CD14-positive monocyte (primary cell): ENCODE measurements at regions not wholly inside any gene's neighbourhood (a gene's known extent, or its start where the extent isn't known, plus 50 kb on each side); places are given as distances from the start of the nearest gene placed in this dataset.

Experiments used
- DNase-seq, 3 donors: peaks; one replicate each; pipeline ENCODE4 v3.0.0-alpha.2; 2011 to 2022
- H2AFZ ChIP-seq: 2 replicates; pipeline ENCODE4 v1.6.0; 2012; ENCODE audit warnings: mild to moderate bottlenecking, low read depth, low read length, inconsistent platforms; ENCODE audit not compliant: insufficient read depth, poor library complexity, severe bottlenecking
- H3K27ac ChIP-seq, 2 donors: 1 replicate in 1 of 2; 2 replicates in 1 of 2; pipeline ENCODE4 v1.5.1; 2012 to 2013; ENCODE audit warnings: low read length in 2 of 2, control low read depth in 1 of 2, inconsistent platforms in 1 of 2, low read depth in 1 of 2, mild to moderate bottlenecking in 1 of 2
- H3K27me3 ChIP-seq, 2 donors: one replicate each; pipeline versions ENCODE4 v1.6.0 to v1.6.1; 2011 to 2013; ENCODE audit warnings: low read length in 2 of 2; ENCODE audit not compliant: control insufficient read depth in 2 of 2, insufficient read depth in 2 of 2
- H3K36me3 ChIP-seq, 2 donors: replicated peaks in 1 of 2; 1 replicate in 1 of 2; 2 replicates in 1 of 2; pipeline versions ENCODE4 v1.5.1 to v1.6.1; 2012 to 2013; ENCODE audit warnings: low read length in 2 of 2, control low read depth in 1 of 2, inconsistent platforms in 1 of 2, mild to moderate bottlenecking in 1 of 2; ENCODE audit not compliant: insufficient read depth in 2 of 2, control insufficient read depth in 1 of 2
- H3K4me1 ChIP-seq, 2 donors: 1 replicate in 1 of 2; 2 replicates in 1 of 2; pipeline versions ENCODE4 v1.5.1 to v1.6.1; 2012 to 2013; ENCODE audit warnings: low read length in 2 of 2, control low read depth in 1 of 2, inconsistent platforms in 1 of 2, mild to moderate bottlenecking in 1 of 2, moderate library complexity in 1 of 2; ENCODE audit not compliant: insufficient read depth in 2 of 2, control insufficient read depth in 1 of 2
- H3K4me2 ChIP-seq: replicated peaks from 2 replicates; pipeline ENCODE3; 2012; ENCODE audit warnings: low read length, moderate library complexity, mild to moderate bottlenecking; ENCODE audit not compliant: poor library complexity, severe bottlenecking; ENCODE audit errors: extremely low read depth
- H3K4me3 ChIP-seq, 3 experiments: fragments of 200-600 bp in 1 of 3; sonication (generic) in 1 of 3; replicated peaks in 1 of 3; 1 replicate in 2 of 3; 2 replicates in 1 of 3; pipeline ENCODE4 v1.5.1; 2011 to 2013; ENCODE audit warnings: low read length in 3 of 3, mild to moderate bottlenecking in 3 of 3, control low read depth in 2 of 3, low read depth in 2 of 3, inconsistent platforms in 1 of 3, moderate library complexity in 1 of 3
- H3K79me2 ChIP-seq: 2 replicates; pipeline ENCODE4 v1.6.0; 2012; ENCODE audit warnings: mild to moderate bottlenecking, control low read depth, inconsistent platforms, low read length, moderate library complexity; ENCODE audit not compliant: insufficient read depth
- H3K9ac ChIP-seq: 2 replicates; pipeline ENCODE4 v1.6.0; 2017; ENCODE audit warnings: low read length, mild to moderate bottlenecking; ENCODE audit not compliant: insufficient read depth, poor library complexity, severe bottlenecking
- H3K9me3 ChIP-seq, 2 donors: replicated peaks in 1 of 2; 1 replicate in 1 of 2; 2 replicates in 1 of 2; pipeline versions ENCODE4 v1.5.1 to v1.6.1; 2012 to 2013; ENCODE audit warnings: low read length in 2 of 2, control low read depth in 1 of 2; ENCODE audit not compliant: control insufficient read depth in 1 of 2, insufficient read depth in 1 of 2
- H4K20me1 ChIP-seq: 2 replicates; pipeline ENCODE4 v1.6.0; 2012; ENCODE audit warnings: mild to moderate bottlenecking, low read length, control low read depth, moderate library complexity; ENCODE audit not compliant: insufficient read depth
- H3K27ac Mint-ChIP-seq, 7 donors: one replicate each; pipeline ENCODE4 v1.8.0; 2020; ENCODE audit warnings: mild to moderate bottlenecking in 7 of 7, mixed read lengths in 7 of 7, moderate library complexity in 6 of 7, inconsistent platforms in 2 of 7
- H3K27me3 Mint-ChIP-seq, 3 donors: one replicate each; pipeline ENCODE4 v1.8.0; 2021 to 2022; ENCODE audit warnings: low read depth in 3 of 3, mild to moderate bottlenecking in 3 of 3, mixed read lengths in 3 of 3, moderate library complexity in 3 of 3, inconsistent platforms in 1 of 3
- H3K36me3 Mint-ChIP-seq, 2 donors: one replicate each; pipeline ENCODE4 v1.8.0; 2020; ENCODE audit warnings: mixed read lengths in 2 of 2, inconsistent platforms in 1 of 2, mild to moderate bottlenecking in 1 of 2
- H3K4me1 Mint-ChIP-seq: one replicate; pipeline ENCODE4 v1.8.0; 2020; ENCODE audit warnings: mild to moderate bottlenecking, mixed read lengths
- H3K4me3 Mint-ChIP-seq, 2 donors: one replicate each; pipeline ENCODE4 v1.8.0; 2020; ENCODE audit warnings: mild to moderate bottlenecking in 2 of 2, mixed read lengths in 2 of 2, moderate library complexity in 1 of 2
- H3K9me3 Mint-ChIP-seq, 7 donors: one replicate each; pipeline ENCODE4 v1.8.0; 2020 to 2022; ENCODE audit warnings: mixed read lengths in 7 of 7, mild to moderate bottlenecking in 6 of 7, moderate library complexity in 6 of 7, inconsistent platforms in 2 of 7
- CTCF ChIP-seq: fragments of 200-600 bp; IDR thresholded peaks from one replicate; pipeline ENCODE4 v1.8.0; 2022; ENCODE audit warnings: antibody characterized with exemption, mild to moderate bottlenecking
- WGBS: methylation state at CpG from one replicate; pipeline ENCODE4 v1.1.5; 2013; ENCODE audit warnings: missing lambda C conversion rate; ENCODE audit not compliant: insufficient coverage; 5-methylcytosine and 5-hydroxymethylcytosine counted together
- intact Hi-C, 2 donors: fragments of 100-400 bp; cut with micrococcal nuclease; formaldehyde crosslinking; loops; one replicate each; pipeline versions ENCODE4 v1.15.0 to v1.15.1; 2023

- peaks cover 3 to 10% of the 10 kb centered on the region in 2 donors for H3K9me3 ChIP-seq
- no peaks in the 10 kb centered on the region for H3K4me1 ChIP-seq
- no peaks in the 10 kb centered on the region for H3K36me3 Mint-ChIP-seq
- no peaks in the 10 kb centered on the region for H3K36me3 ChIP-seq
- H3K27me3 Mint-ChIP-seq = no peaks in the 10 kb centered on the region
- H3K4me1 Mint-ChIP-seq = no peaks in the 10 kb centered on the region
- no peak overlapping the region for H3K4me2 ChIP-seq
- H3K27ac ChIP-seq = no peak overlapping the region
- no peak overlapping the region for H2AFZ ChIP-seq
- H3K4me3 ChIP-seq = no peak overlapping the region
- no peak overlapping the region for H3K9ac ChIP-seq
- H3K27ac Mint-ChIP-seq = no peak overlapping the region
- H3K27me3 ChIP-seq = no peaks in the 10 kb centered on the region
- no peak overlapping the region for H3K4me3 Mint-ChIP-seq
- TF ChIP-seq CTCF = no peak
- no peaks in the 10 kb centered on the region for H4K20me1 ChIP-seq
- H3K9me3 Mint-ChIP-seq = peaks cover 2 to 11% (median 8%) of the 10 kb centered on the region in 7 donors
- intact Hi-C loops = no loop called here
- no peak for DNase-seq
- no peaks in the 10 kb centered on the region for H3K79me2 ChIP-seq
Measured at GRCh38 chr10:105605918-105606317, 964.8 kb downstream of the SORCS3 start.

GRCh38 chr10:105605104-105605503, 964.0 kb downstream of the SORCS3 start:
- intact Hi-C loops = no loop called here

More at GRCh38 chr10:105605104-105605503, 964.0 kb downstream of the SORCS3 start:
- Histone ChIP-seq H3K36me3 (no peaks in the 10 kb centered on the region), H3K4me2 (no peak overlapping the region), H3K4me1 (no peaks in the 10 kb centered on the region), H3K4me3 (no peak overlapping the region), H3K9ac (no peak overlapping the region), H4K20me1 (no peaks in the 10 kb centered on the region), H3K27me3 (no peaks in the 10 kb centered on the region), H3K79me2 (no peaks in the 10 kb centered on the region), H3K27ac (no peak overlapping the region), H2AFZ (no peak overlapping the region), H3K9me3 (peaks cover 4 to 10% of the 10 kb centered on the region in 2 donors)
- Mint-ChIP-seq H3K4me1 (no peaks in the 10 kb centered on the region), H3K9me3 (peaks cover 2 to 11% (median 8%) of the 10 kb centered on the region in 7 donors), H3K36me3 (no peaks in the 10 kb centered on the region), H3K4me3 (no peak overlapping the region), H3K27ac (no peak overlapping the region), H3K27me3 (no peaks in the 10 kb centered on the region)
- DNase-seq = no peak
- no peak for TF ChIP-seq CTCF
- no CpG with 5 or more reads among the region's 3 CpGs for WGBS
